Pancreas (tissue), 10 donors: ENCODE measurements at regions not wholly inside any gene's neighbourhood (a gene's known extent, or its start where the extent isn't known, plus 50 kb on each side); places are given as distances from the start of the nearest gene placed in this dataset.

Experiments used
- ATAC-seq, 4 donors: fragments of 200-7000 bp; cut with Tn5 transposase; one replicate each; pipeline versions ENCODE4 v1.8.0 to v1.9.1; 2020; ENCODE audit warnings: mild to moderate bottlenecking in 4 of 4, moderate library complexity in 4 of 4
- DNase-seq, 6 donors: peaks; one replicate each; pipeline ENCODE4 v3.0.0-alpha.2; 2020
- FAIRE-seq: peaks from 2 replicates; lab custom pipeline; 2012; peaks lifted over from hg19 to GRCh38; lab: Jason Lieb, UNC
- H3K27ac ChIP-seq, 4 donors: fragments of 200-600 bp; sonication (generic); 1 replicate in 3 of 4; 2 replicates in 1 of 4; pipeline versions ENCODE4 v1.5.0 to v1.8.0; 2020
- H3K27me3 ChIP-seq, 4 donors: fragments of 200-600 bp; one replicate each; pipeline ENCODE4 v1.8.0; 2021
- H3K36me3 ChIP-seq, 3 donors: fragments of 200-600 bp; sonication (generic) in 1 of 3; one replicate each; pipeline versions ENCODE4 v1.5.0 to v1.8.0; 2020 to 2021
- H3K4me1 ChIP-seq, 3 donors: fragments of 200-600 bp; one replicate each; pipeline ENCODE4 v1.8.0; 2021
- H3K4me3 ChIP-seq, 4 donors: fragments of 200-600 bp; sonication (generic) in 2 of 4; one replicate each; pipeline versions ENCODE4 v1.5.0 to v1.8.0; 2020 to 2021
- H3K9me3 ChIP-seq, 4 donors: fragments of 200-600 bp; one replicate each; pipeline ENCODE4 v1.8.0; 2021
- WGBS, 2 donors: extraction: QIAGEN DNeasy Blood & Tissue Kit; methylation state at CpG; one replicate each; pipeline ENCODE4 v1.1.7; 2013; 5-methylcytosine and 5-hydroxymethylcytosine counted together
- intact Hi-C, 3 donors: fragments of 100-400 bp; cut with DNase I; formaldehyde crosslinking; loops; one replicate each; pipeline versions ENCODE4 v1.11.1 to v1.14.2; 2022
- TF ChIP-seq, protein P1 (sequence below), 4 donors: fragments of 200-600 bp; sonication (generic) in 3 of 4; IDR thresholded peaks; one replicate each; pipeline versions ENCODE4 v1.5.0 to v1.8.0; 2021; ENCODE audit warnings: antibody characterized with exemption in 4 of 4
- donor health status: healthy with polysubstance abuse.
- donor health status: DM: no; HTN: no; CAD: no; lungs with moderate emphysema.
- donor health status: DM: no; HTN: no; CAD: no.
- donor health status: control.
- donor health status: control.
- donor health status: Bipolar disorder and iron deficiency.
- donor health status: DM: yes; HTN: yes; CAD: no.
- donor health status: DM: no; HTN: no; CAD: no.
- donor health status: DM: no; HTN: no; CAD: no.
- donor health status: DM: yes; HTN: yes; CAD: no.

GRCh38 chr7:125512373-125512772, 582.7 kb upstream of the POT1 start:
- Histone ChIP-seq H3K27ac (no peak overlapping the region), H3K4me3 (no peak overlapping the region), H3K36me3 (no peaks in the 10 kb centered on the region), H3K9me3 (no peaks in the 10 kb centered on the region), H3K27me3 (no peaks in the 10 kb centered on the region), H3K4me1 (no peaks in the 10 kb centered on the region)
- 63 to 71% methylated on average over 1 of the region's 1 CpG for WGBS, 2 donors
- ATAC-seq (no peak), DNase-seq (no peak), FAIRE-seq (no peak)
- TF ChIP-seq, protein P1, sequence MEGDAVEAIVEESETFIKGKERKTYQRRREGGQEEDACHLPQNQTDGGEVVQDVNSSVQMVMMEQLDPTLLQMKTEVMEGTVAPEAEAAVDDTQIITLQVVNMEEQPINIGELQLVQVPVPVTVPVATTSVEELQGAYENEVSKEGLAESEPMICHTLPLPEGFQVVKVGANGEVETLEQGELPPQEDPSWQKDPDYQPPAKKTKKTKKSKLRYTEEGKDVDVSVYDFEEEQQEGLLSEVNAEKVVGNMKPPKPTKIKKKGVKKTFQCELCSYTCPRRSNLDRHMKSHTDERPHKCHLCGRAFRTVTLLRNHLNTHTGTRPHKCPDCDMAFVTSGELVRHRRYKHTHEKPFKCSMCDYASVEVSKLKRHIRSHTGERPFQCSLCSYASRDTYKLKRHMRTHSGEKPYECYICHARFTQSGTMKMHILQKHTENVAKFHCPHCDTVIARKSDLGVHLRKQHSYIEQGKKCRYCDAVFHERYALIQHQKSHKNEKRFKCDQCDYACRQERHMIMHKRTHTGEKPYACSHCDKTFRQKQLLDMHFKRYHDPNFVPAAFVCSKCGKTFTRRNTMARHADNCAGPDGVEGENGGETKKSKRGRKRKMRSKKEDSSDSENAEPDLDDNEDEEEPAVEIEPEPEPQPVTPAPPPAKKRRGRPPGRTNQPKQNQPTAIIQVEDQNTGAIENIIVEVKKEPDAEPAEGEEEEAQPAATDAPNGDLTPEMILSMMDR (IDR thresholded peaks at IDR 0.05), result no peak
- intact Hi-C loops, result no loop called here

- intact Hi-C loops, result no loop called here
- no peak for FAIRE-seq
- WGBS, 2 donors, result 82 to 94% methylated on average over 5 of the region's 5 CpGs
- no peaks in the 10 kb centered on the region for H3K27me3 ChIP-seq
- no peak overlapping the region for H3K4me3 ChIP-seq
- H3K9me3 ChIP-seq, result no peaks in the 10 kb centered on the region
- TF ChIP-seq, protein P1 (IDR thresholded peaks at IDR 0.05), result no peak
- no peak for ATAC-seq
- no peaks in the 10 kb centered on the region for H3K36me3 ChIP-seq
- no peak for DNase-seq
- no peaks in the 10 kb centered on the region for H3K4me1 ChIP-seq
- H3K27ac ChIP-seq, result no peak overlapping the region
Measured at GRCh38 chr7:125511310-125511709, 581.7 kb upstream of the POT1 start.

DNA sequence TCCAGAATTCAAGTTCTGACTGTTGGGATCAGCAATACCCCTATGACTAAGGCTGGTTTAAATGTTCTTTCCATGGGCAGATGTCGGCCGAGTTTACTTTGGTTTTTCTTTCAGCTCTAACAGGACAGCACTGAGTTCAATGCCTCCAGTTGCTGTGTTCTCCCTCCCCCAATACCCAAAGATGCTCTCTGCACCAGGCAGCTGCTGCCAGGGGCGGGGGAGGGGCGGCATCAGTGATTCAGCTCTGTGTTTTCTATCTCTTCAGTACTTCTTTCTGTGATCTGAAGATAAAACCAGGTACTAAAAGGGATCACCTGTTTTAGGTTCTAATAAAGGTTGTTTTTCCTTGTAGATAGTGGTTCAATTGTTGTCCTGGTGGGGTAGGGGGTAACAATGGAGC, 576.7 kb upstream of the POT1 start:
- TF ChIP-seq, protein P1 (IDR thresholded peaks at IDR 0.05), result no peak
- H3K9me3 ChIP-seq, result no peaks in the 10 kb centered on the region
- no peak overlapping the region for H3K27ac ChIP-seq
- 52 to 60% methylated on average over 4 of the region's 4 CpGs for WGBS, 2 donors
- no peak for DNase-seq
- intact Hi-C loops, result no loop called here
- no peak overlapping the region for H3K4me3 ChIP-seq
- no peak for ATAC-seq
- no peaks in the 10 kb centered on the region for H3K27me3 ChIP-seq
- no peaks in the 10 kb centered on the region for H3K4me1 ChIP-seq
- H3K36me3 ChIP-seq, result no peaks in the 10 kb centered on the region
- FAIRE-seq, result no peak

GRCh38 chr7:125504848-125505247, 575.2 kb upstream of the POT1 start:
- H3K27ac ChIP-seq, result no peak overlapping the region
- TF ChIP-seq, protein P1 (IDR thresholded peaks at IDR 0.05), result no peak
- DNase-seq (no peak), ATAC-seq (no peak), FAIRE-seq (no peak)
- 91 to 96% methylated on average over 2 of the region's 2 CpGs for WGBS, 2 donors
- H3K27me3 ChIP-seq, result no peaks in the 10 kb centered on the region
- H3K9me3 ChIP-seq, result no peaks in the 10 kb centered on the region
- intact Hi-C loops, result no loop called here
- no peak overlapping the region for H3K4me3 ChIP-seq
- H3K36me3 ChIP-seq, result no peaks in the 10 kb centered on the region
- no peaks in the 10 kb centered on the region for H3K4me1 ChIP-seq

- H3K4me3 ChIP-seq, result no peak overlapping the region
- no peaks in the 10 kb centered on the region for H3K27me3 ChIP-seq
- no peak overlapping the region for H3K27ac ChIP-seq
- FAIRE-seq (no peak), DNase-seq (no peak), ATAC-seq (no peak)
- WGBS, 2 donors, result 48 to 59% methylated on average over 1 of the region's 1 CpG
- TF ChIP-seq, protein P1 (IDR thresholded peaks at IDR 0.05), result no peak
- H3K4me1 ChIP-seq, result no peaks in the 10 kb centered on the region
- intact Hi-C loops, result no loop called here
- H3K9me3 ChIP-seq, result no peaks in the 10 kb centered on the region
- H3K36me3 ChIP-seq, result no peaks in the 10 kb centered on the region
Measured at GRCh38 chr7:125495997-125496396, 566.4 kb upstream of the POT1 start.
